ENCODE measurements at regions not wholly inside any gene's neighbourhood (a gene's known extent, or its start where the extent isn't known, plus 50 kb on each side); places are given as distances from the start of the nearest gene placed in this dataset.

GRCh38 chr2:44833171-44834069 lies 108.1 kb upstream of the SIX3 start (continued):
- TF ChIP-seq ZBTB11 (CRISPR knock-in tag; IDR thresholded peaks at IDR 0.05) (no peak), EGR1 (IDR thresholded peaks at IDR 0.05; ENCODE audit: borderline replicate concordance in 1 of 2, low read depth in 2 of 2, low read length in 2 of 2) (no peak), SIN3A (IDR thresholded peaks at IDR 0.05; ENCODE audit: low read depth, low read length) (no peak), SP1 (IDR thresholded peaks at IDR 0.05; ENCODE audit: low read depth, low read length) (no peak), SMARCA5 (IDR thresholded peaks at IDR 0.05) (no peak), CTCF (IDR thresholded peaks at IDR 0.05 in 2 of 3, conservative IDR thresholded peaks at IDR 0.05 in 1 of 3; ENCODE audit: control insufficient read depth in 2 of 3, extremely low read depth in 1 of 3, insufficient read depth in 1 of 3, low read depth in 3 of 3, low read length in 3 of 3) (no peak), STAT3 (IDR thresholded peaks at IDR 0.05; ENCODE audit: low read depth, low read length) (no peak), MXI1 (IDR thresholded peaks at IDR 0.05; ENCODE audit: low read depth, low read length) (no peak), SREBF1 (IDR thresholded peaks at IDR 0.05; ENCODE audit: low read length) (no peak), KAT2A (conservative IDR thresholded peaks at IDR 0.05; ENCODE audit: control insufficient read depth, low read depth, low read length) (no peak), GABPA (IDR thresholded peaks at IDR 0.05; ENCODE audit: low read depth) (peak; percentile 34; the same call in 1 of the 2 replicates), MEF2B (IDR thresholded peaks at IDR 0.05; ENCODE audit: partially characterized antibody, poor library complexity, severe bottlenecking) (no peak), E4F1 (IDR thresholded peaks at IDR 0.05; ENCODE audit: borderline replicate concordance, partially characterized antibody) (no peak), DPF2 (IDR thresholded peaks at IDR 0.05) (peak; percentile 73; the same call in 1 of the 2 replicates)
- TF ChIP-seq, protein P1, sequence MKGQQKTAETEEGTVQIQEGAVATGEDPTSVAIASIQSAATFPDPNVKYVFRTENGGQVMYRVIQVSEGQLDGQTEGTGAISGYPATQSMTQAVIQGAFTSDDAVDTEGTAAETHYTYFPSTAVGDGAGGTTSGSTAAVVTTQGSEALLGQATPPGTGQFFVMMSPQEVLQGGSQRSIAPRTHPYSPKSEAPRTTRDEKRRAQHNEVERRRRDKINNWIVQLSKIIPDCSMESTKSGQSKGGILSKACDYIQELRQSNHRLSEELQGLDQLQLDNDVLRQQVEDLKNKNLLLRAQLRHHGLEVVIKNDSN (IDR thresholded peaks at IDR 0.05; ENCODE audit: borderline replicate concordance, extremely low read length, insufficient read depth, low read depth, low read length), result peak; percentile 5
- TF ChIP-seq, protein P2, sequence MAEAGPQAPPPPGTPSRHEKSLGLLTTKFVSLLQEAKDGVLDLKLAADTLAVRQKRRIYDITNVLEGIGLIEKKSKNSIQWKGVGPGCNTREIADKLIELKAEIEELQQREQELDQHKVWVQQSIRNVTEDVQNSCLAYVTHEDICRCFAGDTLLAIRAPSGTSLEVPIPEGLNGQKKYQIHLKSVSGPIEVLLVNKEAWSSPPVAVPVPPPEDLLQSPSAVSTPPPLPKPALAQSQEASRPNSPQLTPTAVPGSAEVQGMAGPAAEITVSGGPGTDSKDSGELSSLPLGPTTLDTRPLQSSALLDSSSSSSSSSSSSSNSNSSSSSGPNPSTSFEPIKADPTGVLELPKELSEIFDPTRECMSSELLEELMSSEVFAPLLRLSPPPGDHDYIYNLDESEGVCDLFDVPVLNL (IDR thresholded peaks at IDR 0.05; ENCODE audit: low read depth, low read length), result no peak

Data from GM12878 (cell line).